ENCODE measurements at regions not wholly inside any gene's neighbourhood (a gene's known extent, or its start where the extent isn't known, plus 50 kb on each side); places are given as distances from the start of the nearest gene placed in this dataset.
"Not testable (repeated sequence)": the region's sequence is repeated elsewhere in the genome, so short reads cannot be mapped to it uniquely, and the experiment has no call there.

DNA sequence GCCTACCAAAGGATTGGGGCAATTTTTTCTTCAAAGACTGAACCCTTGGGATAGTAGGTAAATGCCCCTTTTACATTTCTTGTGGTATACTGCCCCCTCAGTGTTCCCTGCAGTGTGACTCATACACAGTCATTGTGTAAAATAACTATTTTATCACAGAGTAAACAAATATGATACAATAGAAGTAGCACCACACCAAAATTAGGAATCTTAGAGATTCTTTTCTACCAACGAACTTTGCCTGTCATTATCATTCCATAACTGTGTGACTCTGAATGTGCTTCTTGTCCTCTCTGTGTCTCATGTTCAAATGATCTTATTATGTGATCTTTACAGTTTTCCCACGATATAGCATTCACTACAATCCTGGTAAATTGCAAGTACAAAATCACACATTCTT lies 517.0 kb downstream of the ZIC3 start:
- Mint-ChIP-seq H3K9me3 (peaks cover 0 to 2% (median 0%) of the 10 kb centered on the region in 6 donors), H3K27me3 (ENCODE audit: low read depth in 3 of 3) (peaks cover 0 to 4% (median 1%) of the 10 kb centered on the region in 3 donors), H3K4me1 (no peaks in the 10 kb centered on the region), H3K27ac (no peak overlapping the region), H3K36me3 (no peaks in the 10 kb centered on the region), H3K4me3 (no peak overlapping the region)
- no peak for DNase-seq

GRCh38 chrX:138110910-138111309 lies 545.0 kb downstream of the ZIC3 start:
- not testable (repeated sequence) for H3K9me3 Mint-ChIP-seq; H3K27ac Mint-ChIP-seq; DNase-seq; H3K4me3 Mint-ChIP-seq; H3K27me3 Mint-ChIP-seq (ENCODE audit: low read depth in 3 of 3); H3K36me3 Mint-ChIP-seq; H3K4me1 Mint-ChIP-seq

DNA sequence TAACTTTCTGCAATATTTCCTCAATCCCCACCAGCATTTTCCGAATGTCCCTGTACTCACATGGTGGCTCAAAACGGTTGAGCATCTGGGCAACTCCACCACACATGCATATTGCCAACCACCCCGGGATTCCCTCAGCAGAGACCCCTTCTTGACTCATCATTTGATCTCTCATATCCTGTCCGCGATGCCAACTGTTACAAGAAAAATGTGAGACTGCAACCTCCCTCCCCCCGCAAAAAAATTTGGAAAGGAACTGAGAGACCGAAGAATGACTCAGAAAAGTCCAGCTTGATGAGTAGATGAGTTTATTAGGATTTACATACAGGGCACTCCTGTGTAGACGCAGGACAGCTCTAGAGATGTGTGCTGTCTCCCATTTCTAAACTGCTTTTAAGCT lies 561.4 kb downstream of the ZIC3 start:
- no peaks in the 10 kb centered on the region for H3K9me3 Mint-ChIP-seq
- no peaks in the 10 kb centered on the region for H3K4me1 Mint-ChIP-seq
- no peaks in the 10 kb centered on the region for H3K36me3 Mint-ChIP-seq
- DNase-seq = no peak
- no peak overlapping the region for H3K27ac Mint-ChIP-seq
- H3K27me3 Mint-ChIP-seq (ENCODE audit: low read depth in 3 of 3) = peaks cover 0 to 4% (median 3%) of the 10 kb centered on the region in 3 donors
- no peak overlapping the region for H3K4me3 Mint-ChIP-seq

DNA sequence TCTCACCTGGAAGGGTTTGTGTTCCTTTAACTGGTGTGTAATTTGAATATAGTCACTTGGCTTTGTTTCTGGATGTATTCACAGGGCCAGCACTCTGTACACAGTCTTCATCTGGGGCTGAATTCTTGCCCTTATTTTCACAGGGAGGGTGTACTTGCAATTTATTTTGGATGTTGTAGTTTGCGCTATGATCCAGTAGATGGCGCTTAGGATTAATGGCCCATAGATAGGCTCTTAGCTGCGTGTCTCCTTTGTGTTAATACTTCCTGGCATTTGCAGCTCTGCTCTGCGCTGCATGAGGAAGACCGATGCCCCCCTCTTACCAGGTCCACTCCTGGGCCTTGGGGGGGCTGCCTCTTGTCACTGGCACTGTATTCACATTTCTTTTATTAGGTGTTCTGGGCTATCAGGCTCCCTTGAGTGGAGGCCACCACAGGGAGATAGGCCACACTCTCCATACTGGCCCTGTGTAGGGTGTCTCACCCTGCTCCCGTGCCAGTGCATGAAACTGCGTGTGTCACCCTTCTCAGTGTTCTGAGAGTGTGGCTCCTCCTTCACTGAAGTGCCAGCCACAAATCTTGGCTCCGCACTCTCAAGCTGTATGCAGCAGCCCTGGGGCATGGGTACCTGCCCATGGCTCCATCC lies 562.2 kb downstream of the ZIC3 start:
- Mint-ChIP-seq H3K27me3 (ENCODE audit: low read depth in 3 of 3) (peaks cover 0 to 4% (median 3%) of the 10 kb centered on the region in 3 donors), H3K27ac (no peak overlapping the region), H3K36me3 (no peaks in the 10 kb centered on the region), H3K4me3 (no peak overlapping the region), H3K9me3 (no peaks in the 10 kb centered on the region), H3K4me1 (no peaks in the 10 kb centered on the region)
- peak; percentile 2 to 20 (median 7) for DNase-seq

- H3K4me1 Mint-ChIP-seq = no peaks in the 10 kb centered on the region
- H3K9me3 Mint-ChIP-seq = no peaks in the 10 kb centered on the region
- no peak overlapping the region for H3K4me3 Mint-ChIP-seq
- H3K36me3 Mint-ChIP-seq = no peaks in the 10 kb centered on the region
- H3K27me3 Mint-ChIP-seq (ENCODE audit: low read depth in 3 of 3) = peaks cover 0 to 3% (median 0%) of the 10 kb centered on the region in 3 donors
- no peak for DNase-seq
- no peak overlapping the region for H3K27ac Mint-ChIP-seq
These were observed 560.8 kb downstream of the FGF13 start for GRCh38 chrX:138150709-138151108.

- DNase-seq = no peak
- Mint-ChIP-seq H3K36me3 (no peaks in the 10 kb centered on the region), H3K27me3 (ENCODE audit: low read depth in 3 of 3) (peaks cover 0 to 3% (median 2%) of the 10 kb centered on the region in 3 donors), H3K4me1 (no peaks in the 10 kb centered on the region), H3K27ac (no peak overlapping the region), H3K9me3 (peaks cover 0 to 5% (median 0%) of the 10 kb centered on the region in 6 donors), H3K4me3 (no peak overlapping the region)
These were observed 553.7 kb downstream of the FGF13 start for GRCh38 chrX:138157850-138158249.

- Mint-ChIP-seq H3K36me3 (no peaks in the 10 kb centered on the region), H3K27ac (no peak overlapping the region), H3K27me3 (ENCODE audit: low read depth in 3 of 3) (peaks cover 0 to 4% (median 1%) of the 10 kb centered on the region in 3 donors), H3K9me3 (no peaks in the 10 kb centered on the region), H3K4me1 (no peaks in the 10 kb centered on the region), H3K4me3 (no peak overlapping the region)
- no peak for DNase-seq
These were observed 519.5 kb downstream of the FGF13 start for GRCh38 chrX:138191998-138192397.

- Mint-ChIP-seq H3K4me3 (no peak overlapping the region), H3K27me3 (ENCODE audit: low read depth in 3 of 3) (peaks cover 2 to 4% (median 4%) of the 10 kb centered on the region in 3 donors), H3K36me3 (no peaks in the 10 kb centered on the region), H3K9me3 (peaks cover 0 to 10% (median 5%) of the 10 kb centered on the region in 6 donors), H3K4me1 (no peaks in the 10 kb centered on the region), H3K27ac (no peak overlapping the region)
- no peak for DNase-seq
These were observed 481.8 kb downstream of the FGF13 start for GRCh38 chrX:138229718-138230117.

GRCh38 chrX:138240266-138240665 lies 471.3 kb downstream of the FGF13 start:
- no peaks in the 10 kb centered on the region for H3K27me3 Mint-ChIP-seq (ENCODE audit: low read depth in 3 of 3)
- no peak overlapping the region for H3K27ac Mint-ChIP-seq
- no peaks in the 10 kb centered on the region for H3K4me1 Mint-ChIP-seq
- no peak for DNase-seq
- H3K9me3 Mint-ChIP-seq = peaks cover 0 to 4% (median 1%) of the 10 kb centered on the region in 6 donors
- no peak overlapping the region for H3K4me3 Mint-ChIP-seq
- H3K36me3 Mint-ChIP-seq = no peaks in the 10 kb centered on the region

- no peak for DNase-seq
- Mint-ChIP-seq H3K4me1 (no peaks in the 10 kb centered on the region), H3K9me3 (peaks cover 0 to 3% (median 0%) of the 10 kb centered on the region in 6 donors), H3K36me3 (no peaks in the 10 kb centered on the region), H3K27ac (no peak overlapping the region), H3K4me3 (no peak overlapping the region), H3K27me3 (ENCODE audit: low read depth in 3 of 3) (no peaks in the 10 kb centered on the region)
These were observed 457.5 kb downstream of the FGF13 start for GRCh38 chrX:138254001-138254400.

- Mint-ChIP-seq H3K4me3 (no peak overlapping the region), H3K9me3 (peaks cover 0 to 3% (median 0%) of the 10 kb centered on the region in 6 donors), H3K4me1 (no peaks in the 10 kb centered on the region), H3K27ac (no peak overlapping the region), H3K27me3 (ENCODE audit: low read depth in 3 of 3) (peaks cover 0 to 6% (median 2%) of the 10 kb centered on the region in 3 donors), H3K36me3 (no peaks in the 10 kb centered on the region)
- DNase-seq = no peak
These were observed 456.1 kb downstream of the FGF13 start for GRCh38 chrX:138255373-138255772.

- not testable (repeated sequence) for H3K4me3 Mint-ChIP-seq; DNase-seq; H3K4me1 Mint-ChIP-seq; H3K36me3 Mint-ChIP-seq; H3K9me3 Mint-ChIP-seq; H3K27me3 Mint-ChIP-seq (ENCODE audit: low read depth in 3 of 3); H3K27ac Mint-ChIP-seq
These were observed 447.4 kb downstream of the FGF13 start for GRCh38 chrX:138264095-138264494.

- no peak for DNase-seq
- H3K27me3 Mint-ChIP-seq (ENCODE audit: low read depth in 3 of 3) = peaks cover 0 to 2% (median 2%) of the 10 kb centered on the region in 3 donors
- H3K4me1 Mint-ChIP-seq = no peaks in the 10 kb centered on the region
- no peaks in the 10 kb centered on the region for H3K36me3 Mint-ChIP-seq
- H3K27ac Mint-ChIP-seq = no peak overlapping the region
- no peak overlapping the region for H3K4me3 Mint-ChIP-seq
- peaks cover 0 to 4% (median 0%) of the 10 kb centered on the region in 6 donors for H3K9me3 Mint-ChIP-seq
These were observed 440.6 kb downstream of the FGF13 start for GRCh38 chrX:138270931-138271330.

GRCh38 chrX:138282598-138283150 lies 428.8 kb downstream of the FGF13 start:
- H3K9me3 Mint-ChIP-seq; H3K4me3 Mint-ChIP-seq; H3K27me3 Mint-ChIP-seq (ENCODE audit: low read depth in 3 of 3); H3K4me1 Mint-ChIP-seq; DNase-seq; H3K27ac Mint-ChIP-seq; H3K36me3 Mint-ChIP-seq: not testable (repeated sequence)

Data from immature natural killer cell (primary cell).